HEK293 (cell line): ENCODE measurements at regions not wholly inside any gene's neighbourhood (a gene's known extent, or its start where the extent isn't known, plus 50 kb on each side); places are given as distances from the start of the nearest gene placed in this dataset.

Experiments
- CTCF ChIA-PET: fragments of 350-600 bp; formaldehyde crosslinking; extraction: SDS; loops from one replicate; lab custom pipeline; 2021; ENCODE audit warnings: antibody characterized with exemption; lab: Yijun Ruan, JAX
- POLR2A ChIA-PET: fragments of 300-600 bp; formaldehyde crosslinking; extraction: SDS; loops from one replicate; lab custom pipeline; 2020; ENCODE audit warnings: antibody characterized with exemption, inconsistent platforms; lab: Yijun Ruan, JAX
- H3K27ac ChIP-seq: fragments of 200-500 bp; sonication (Bioruptor generic); 2 replicates; pipeline ENCODE4 v1.5.1; 2014; ENCODE audit warnings: low read depth, low read length, control low read depth, inconsistent platforms; ENCODE audit errors: extremely low read depth
- H3K36me3 ChIP-seq, 2 experiments: fragments of 200-500 bp in 1 of 2; sonication (Bioruptor generic) in 1 of 2; 1 replicate in 1 of 2; 2 replicates in 1 of 2; pipeline ENCODE4 v1.5.1; 2014 to 2017; ENCODE audit warnings: inconsistent platforms in 2 of 2, low read length in 2 of 2; ENCODE audit not compliant: control insufficient read depth in 2 of 2, insufficient read depth in 1 of 2
- H3K4me1 ChIP-seq: fragments of 200-500 bp; sonication (Bioruptor generic); 2 replicates; pipeline ENCODE4 v1.5.1; 2014; ENCODE audit warnings: mild to moderate bottlenecking, low read length, inconsistent platforms; ENCODE audit not compliant: control insufficient read depth, insufficient read depth
- H3K4me3 ChIP-seq: 2 replicates; pipeline ENCODE4 v1.5.1; 2011; ENCODE audit warnings: low read depth, mild to moderate bottlenecking, control low read depth, low read length, moderate library complexity
- H3K9me3 ChIP-seq: fragments of 200-500 bp; sonication (Bioruptor generic); 2 replicates; pipeline ENCODE4 v1.5.1; 2014; ENCODE audit warnings: low read depth, low read length, inconsistent platforms; ENCODE audit not compliant: control insufficient read depth, insufficient read depth
- GLIS2 ChIP-seq: fragments of 450-650 bp; formaldehyde crosslinking; IDR thresholded peaks from 2 replicates; pipeline ENCODE4 v1.5.1; 2016; ENCODE audit warnings: missing biosample characterization, missing genetic modification characterization
- MEIS1 ChIP-seq: sonication (generic); formaldehyde crosslinking; IDR thresholded peaks from 2 replicates; pipeline ENCODE4 v1.8.1; 2022; ENCODE audit warnings: missing genetic modification reagents, mild to moderate bottlenecking, borderline replicate concordance
- RBAK ChIP-seq: fragments of 450-650 bp; formaldehyde crosslinking; IDR thresholded peaks from 2 replicates; pipeline ENCODE4 v1.5.1; 2016; ENCODE audit warnings: missing biosample characterization, missing genetic modification characterization
- SCRT1 ChIP-seq: fragments of 450-650 bp; formaldehyde crosslinking; IDR thresholded peaks from 2 replicates; pipeline ENCODE4 v1.5.1; 2016; ENCODE audit warnings: missing biosample characterization, missing genetic modification characterization, borderline replicate concordance
- SCRT2 ChIP-seq: fragments of 450-650 bp; formaldehyde crosslinking; IDR thresholded peaks from 2 replicates; pipeline ENCODE4 v1.5.1; 2016; ENCODE audit warnings: missing biosample characterization, missing genetic modification characterization
- SP7 ChIP-seq: fragments of 450-650 bp; formaldehyde crosslinking; IDR thresholded peaks from 2 replicates; pipeline ENCODE4 v1.5.1; 2016; ENCODE audit warnings: missing biosample characterization, missing genetic modification characterization
- ZBTB1 ChIP-seq: fragments of 450-650 bp; formaldehyde crosslinking; IDR thresholded peaks from 2 replicates; pipeline ENCODE4 v1.5.1; 2016; ENCODE audit warnings: missing biosample characterization, missing genetic modification characterization
- ZFHX2 ChIP-seq: fragments of 450-650 bp; formaldehyde crosslinking; conservative IDR thresholded peaks from 2 replicates; pipeline ENCODE4 v1.5.1; 2016; ENCODE audit warnings: missing biosample characterization, missing genetic modification characterization
- ZNF132 ChIP-seq: fragments of 450-650 bp; formaldehyde crosslinking; IDR thresholded peaks from 2 replicates; pipeline ENCODE4 v1.5.1; 2017; ENCODE audit warnings: missing biosample characterization, missing genetic modification characterization, borderline replicate concordance
- ZNF138 ChIP-seq: fragments of 450-650 bp; formaldehyde crosslinking; IDR thresholded peaks from 2 replicates; pipeline ENCODE4 v1.5.1; 2016; ENCODE audit warnings: missing biosample characterization, missing genetic modification characterization, borderline replicate concordance
- ZNF169 ChIP-seq: fragments of 450-650 bp; formaldehyde crosslinking; IDR thresholded peaks from 2 replicates; pipeline ENCODE4 v1.5.1; 2016; ENCODE audit warnings: missing biosample characterization, missing genetic modification characterization
- ZNF18 ChIP-seq: fragments of 450-650 bp; formaldehyde crosslinking; IDR thresholded peaks from 2 replicates; pipeline ENCODE4 v1.5.1; 2016; ENCODE audit warnings: missing biosample characterization, missing genetic modification characterization
- ZNF211 ChIP-seq: fragments of 450-650 bp; formaldehyde crosslinking; IDR thresholded peaks from 2 replicates; pipeline ENCODE4 v1.5.1; 2016; ENCODE audit warnings: low read depth, missing biosample characterization, missing genetic modification characterization
- ZNF449 ChIP-seq: fragments of 450-650 bp; formaldehyde crosslinking; IDR thresholded peaks from 2 replicates; pipeline ENCODE4 v1.5.1; 2017; ENCODE audit warnings: missing biosample characterization, mild to moderate bottlenecking, missing genetic modification characterization, moderate library complexity
- ZNF501 ChIP-seq: fragments of 450-650 bp; formaldehyde crosslinking; IDR thresholded peaks from 2 replicates; pipeline ENCODE4 v1.5.1; 2016; ENCODE audit warnings: missing biosample characterization, missing genetic modification characterization
- ZNF555 ChIP-seq: fragments of 450-650 bp; formaldehyde crosslinking; conservative IDR thresholded peaks from 2 replicates; pipeline ENCODE4 v1.5.1; 2017; ENCODE audit warnings: missing biosample characterization, mild to moderate bottlenecking, missing genetic modification characterization, inconsistent platforms
- ZNF580 ChIP-seq: fragments of 450-650 bp; formaldehyde crosslinking; IDR thresholded peaks from 2 replicates; pipeline ENCODE4 v1.5.1; 2016; ENCODE audit warnings: missing biosample characterization, missing genetic modification characterization
- ZNF585B ChIP-seq: fragments of 450-650 bp; formaldehyde crosslinking; IDR thresholded peaks from 2 replicates; pipeline ENCODE4 v1.5.1; 2016; ENCODE audit warnings: missing biosample characterization, missing genetic modification characterization
- ZNF654 ChIP-seq: fragments of 450-650 bp; formaldehyde crosslinking; IDR thresholded peaks from 2 replicates; pipeline ENCODE4 v1.5.1; 2016; ENCODE audit warnings: low read depth, missing biosample characterization, missing genetic modification characterization
- ZNF768 ChIP-seq: fragments of 450-650 bp; formaldehyde crosslinking; IDR thresholded peaks from 2 replicates; pipeline ENCODE4 v1.5.1; 2018; ENCODE audit warnings: missing biosample characterization, mild to moderate bottlenecking, missing genetic modification characterization
- ZNF776 ChIP-seq: fragments of 450-650 bp; formaldehyde crosslinking; IDR thresholded peaks from 2 replicates; pipeline ENCODE4 v1.5.0; 2017; ENCODE audit warnings: missing biosample characterization, missing genetic modification characterization, borderline replicate concordance

GRCh38 chr15:47846876-47847275, 129.6 kb downstream of the SEMA6D start:
- Histone ChIP-seq H3K36me3 (no peaks in the 10 kb centered on the region), H3K9me3 (no peaks in the 10 kb centered on the region), H3K4me1 (no peaks in the 10 kb centered on the region), H3K27ac (no peak overlapping the region), H3K4me3 (no peak overlapping the region)
- CTCF ChIA-PET, result no interaction called here
- TF ChIP-seq SCRT1 (tag by site-specific recombination) (0 out of 2 replicates have a peak, but pooled peaks have one; percentile 18), ZFHX2 (tag by site-specific recombination) (no peak), SCRT2 (tag by site-specific recombination) (peak; percentile 67)
- POLR2A ChIA-PET, result no interaction called here

GRCh38 chr15:47856071-47856470, 138.8 kb downstream of the SEMA6D start:
- POLR2A ChIA-PET, result no interaction called here
- no peaks in the 10 kb centered on the region for H3K36me3 ChIP-seq
- H3K4me3 ChIP-seq, result no peak overlapping the region
- CTCF ChIA-PET, result interaction anchor here (1.1 kb wide), 1 partner anchor 15 kb away, joined by 4 read pairs; no protein-coding TSS in a partner anchor
- no peak for TF ChIP-seq ZNF776
- TF ChIP-seq GLIS2, result no peak
- TF ChIP-seq ZNF768, result no peak
- TF ChIP-seq RBAK (tag by site-specific recombination), result no peak
- no peak for TF ChIP-seq ZNF18 (tag by site-specific recombination)
- no peak for TF ChIP-seq ZNF449 (tag by site-specific recombination)
- TF ChIP-seq ZNF169 (tag by site-specific recombination), result no peak
- no peak for TF ChIP-seq ZNF654 (tag by site-specific recombination)
- no peak for TF ChIP-seq ZNF132 (tag by site-specific recombination)
- TF ChIP-seq ZBTB1 (tag by site-specific recombination), result no peak
- TF ChIP-seq ZNF555 (tag by site-specific recombination), result no peak
- no peak for TF ChIP-seq ZNF138 (tag by site-specific recombination)
- H3K9me3 ChIP-seq, result no peaks in the 10 kb centered on the region
- no peaks in the 10 kb centered on the region for H3K4me1 ChIP-seq
- H3K27ac ChIP-seq, result no peak overlapping the region

GRCh38 chr15:47857014-47857775, 139.9 kb downstream of the SEMA6D start:
- CTCF ChIA-PET, result no interaction called here
- Histone ChIP-seq H3K4me3 (no peak overlapping the region), H3K4me1 (no peaks in the 10 kb centered on the region), H3K27ac (no peak overlapping the region), H3K36me3 (no peaks in the 10 kb centered on the region), H3K9me3 (no peaks in the 10 kb centered on the region)
- POLR2A ChIA-PET, result no interaction called here
- TF ChIP-seq MEIS1 (CRISPR knock-in tag), result no peak
- no peak for TF ChIP-seq ZNF211 (tag by site-specific recombination)
- no peak for TF ChIP-seq SP7
- no peak for TF ChIP-seq ZNF501 (tag by site-specific recombination)
- TF ChIP-seq ZNF585B (tag by site-specific recombination), result no peak
- no peak for TF ChIP-seq ZNF555 (tag by site-specific recombination)
- no peak for TF ChIP-seq ZNF580 (tag by site-specific recombination)
